ENCODE measurements at regions not wholly inside any gene's neighbourhood (a gene's known extent, or its start where the extent isn't known, plus 50 kb on each side); places are given as distances from the start of the nearest gene placed in this dataset.
"Not testable (repeated sequence)": the region's sequence is repeated elsewhere in the genome, so short reads cannot be mapped to it uniquely, and the experiment has no call there.

DNA sequence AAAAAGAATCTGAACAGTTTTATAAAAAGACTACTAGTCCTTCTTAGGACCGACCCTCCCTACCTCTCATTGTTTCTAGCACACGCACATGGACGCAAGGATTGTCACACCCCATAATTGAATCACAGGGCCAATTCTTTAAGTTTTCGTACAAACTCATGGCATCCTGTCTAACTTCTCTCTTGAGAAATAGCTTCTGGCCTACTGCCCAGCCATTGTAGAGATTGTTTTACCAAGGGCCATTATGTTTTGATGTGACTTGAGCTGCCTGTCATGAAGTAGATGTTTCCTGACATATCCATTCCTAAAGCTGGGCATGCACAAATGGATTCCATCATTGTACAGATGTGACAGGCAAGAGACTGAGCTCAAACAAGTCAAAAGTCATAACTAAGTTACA lies 1672.1 kb upstream of the C9orf72 start:
- no peaks in the 10 kb centered on the region for H3K36me3 ChIP-seq (ENCODE audit: control insufficient read depth in 2 of 2, insufficient read depth in 1 of 2, low read length in 2 of 2)
- H3K9me3 ChIP-seq (ENCODE audit: control insufficient read depth, insufficient read depth, low read depth, low read length) = no peaks in the 10 kb centered on the region
- H3K4me1 ChIP-seq (ENCODE audit: control insufficient read depth, insufficient read depth, low read length) = no peaks in the 10 kb centered on the region
- ChIA-PET CTCF (interaction anchor here (0.6 kb wide), 1 partner anchor 645 kb away, joined by 4 read pairs; no protein-coding TSS in a partner anchor), POLR2A (no interaction called here)
- TF ChIP-seq, protein P1, sequence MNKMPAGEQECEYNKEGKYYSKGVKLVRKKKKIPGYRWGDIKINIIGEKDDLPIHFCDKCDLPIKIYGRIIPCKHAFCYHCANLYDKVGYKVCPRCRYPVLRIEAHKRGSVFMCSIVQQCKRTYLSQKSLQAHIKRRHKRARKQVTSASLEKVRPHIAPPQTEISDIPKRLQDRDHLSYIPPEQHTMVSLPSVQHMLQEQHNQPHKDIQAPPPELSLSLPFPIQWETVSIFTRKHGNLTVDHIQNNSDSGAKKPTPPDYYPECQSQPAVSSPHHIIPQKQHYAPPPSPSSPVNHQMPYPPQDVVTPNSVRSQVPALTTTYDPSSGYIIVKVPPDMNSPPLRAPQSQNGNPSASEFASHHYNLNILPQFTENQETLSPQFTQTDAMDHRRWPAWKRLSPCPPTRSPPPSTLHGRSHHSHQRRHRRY (tag by site-specific recombination; IDR thresholded peaks at IDR 0.05) = no peak
- no peak for TF ChIP-seq ZNF214 (tag by site-specific recombination; IDR thresholded peaks at IDR 0.05; ENCODE audit: borderline replicate concordance)
- no peak for TF ChIP-seq ZNF274 (IDR thresholded peaks at IDR 0.05; ENCODE audit: low read length)
- TF ChIP-seq ZNF274 (tag by site-specific recombination; IDR thresholded peaks at IDR 0.05; ENCODE audit: borderline replicate concordance) = no peak
- TF ChIP-seq BCL11A (tag by site-specific recombination; IDR thresholded peaks at IDR 0.05; ENCODE audit: low read depth) = no peak
- TF ChIP-seq ZBTB17 (tag by site-specific recombination; IDR thresholded peaks at IDR 0.05) = no peak
- TF ChIP-seq ZSCAN16 (tag by site-specific recombination; IDR thresholded peaks at IDR 0.05) = no peak
- no peak for TF ChIP-seq ZNF426 (tag by site-specific recombination; IDR thresholded peaks at IDR 0.05)
- TF ChIP-seq, protein P2, sequence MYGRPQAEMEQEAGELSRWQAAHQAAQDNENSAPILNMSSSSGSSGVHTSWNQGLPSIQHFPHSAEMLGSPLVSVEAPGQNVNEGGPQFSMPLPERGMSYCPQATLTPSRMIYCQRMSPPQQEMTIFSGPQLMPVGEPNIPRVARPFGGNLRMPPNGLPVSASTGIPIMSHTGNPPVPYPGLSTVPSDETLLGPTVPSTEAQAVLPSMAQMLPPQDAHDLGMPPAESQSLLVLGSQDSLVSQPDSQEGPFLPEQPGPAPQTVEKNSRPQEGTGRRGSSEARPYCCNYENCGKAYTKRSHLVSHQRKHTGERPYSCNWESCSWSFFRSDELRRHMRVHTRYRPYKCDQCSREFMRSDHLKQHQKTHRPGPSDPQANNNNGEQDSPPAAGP (tag by site-specific recombination; IDR thresholded peaks at IDR 0.05) = no peak
- TF ChIP-seq ZBTB48 (tag by site-specific recombination; IDR thresholded peaks at IDR 0.05) = no peak
- TF ChIP-seq, protein P3, sequence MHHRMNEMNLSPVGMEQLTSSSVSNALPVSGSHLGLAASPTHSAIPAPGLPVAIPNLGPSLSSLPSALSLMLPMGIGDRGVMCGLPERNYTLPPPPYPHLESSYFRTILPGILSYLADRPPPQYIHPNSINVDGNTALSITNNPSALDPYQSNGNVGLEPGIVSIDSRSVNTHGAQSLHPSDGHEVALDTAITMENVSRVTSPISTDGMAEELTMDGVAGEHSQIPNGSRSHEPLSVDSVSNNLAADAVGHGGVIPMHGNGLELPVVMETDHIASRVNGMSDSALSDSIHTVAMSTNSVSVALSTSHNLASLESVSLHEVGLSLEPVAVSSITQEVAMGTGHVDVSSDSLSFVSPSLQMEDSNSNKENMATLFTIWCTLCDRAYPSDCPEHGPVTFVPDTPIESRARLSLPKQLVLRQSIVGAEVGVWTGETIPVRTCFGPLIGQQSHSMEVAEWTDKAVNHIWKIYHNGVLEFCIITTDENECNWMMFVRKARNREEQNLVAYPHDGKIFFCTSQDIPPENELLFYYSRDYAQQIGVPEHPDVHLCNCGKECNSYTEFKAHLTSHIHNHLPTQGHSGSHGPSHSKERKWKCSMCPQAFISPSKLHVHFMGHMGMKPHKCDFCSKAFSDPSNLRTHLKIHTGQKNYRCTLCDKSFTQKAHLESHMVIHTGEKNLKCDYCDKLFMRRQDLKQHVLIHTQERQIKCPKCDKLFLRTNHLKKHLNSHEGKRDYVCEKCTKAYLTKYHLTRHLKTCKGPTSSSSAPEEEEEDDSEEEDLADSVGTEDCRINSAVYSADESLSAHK (tag by site-specific recombination; IDR thresholded peaks at IDR 0.05) = no peak
- TF ChIP-seq ZNF114 (tag by site-specific recombination; IDR thresholded peaks at IDR 0.05) = no peak
- no peak for TF ChIP-seq ZNF510 (tag by site-specific recombination; IDR thresholded peaks at IDR 0.05; ENCODE audit: insufficient replicate concordance)
- TF ChIP-seq ZNF623 (tag by site-specific recombination; IDR thresholded peaks at IDR 0.05) = no peak
- no peak for TF ChIP-seq GFI1B (tag by site-specific recombination; IDR thresholded peaks at IDR 0.05)
- no peak for TF ChIP-seq ZNF791 (tag by site-specific recombination; IDR thresholded peaks at IDR 0.05)
- no peak overlapping the region for H3K27ac ChIP-seq (ENCODE audit: extremely low read depth, low read depth, low read length)
- no peak overlapping the region for H3K4me3 ChIP-seq (ENCODE audit: low read depth, low read length)

DNA sequence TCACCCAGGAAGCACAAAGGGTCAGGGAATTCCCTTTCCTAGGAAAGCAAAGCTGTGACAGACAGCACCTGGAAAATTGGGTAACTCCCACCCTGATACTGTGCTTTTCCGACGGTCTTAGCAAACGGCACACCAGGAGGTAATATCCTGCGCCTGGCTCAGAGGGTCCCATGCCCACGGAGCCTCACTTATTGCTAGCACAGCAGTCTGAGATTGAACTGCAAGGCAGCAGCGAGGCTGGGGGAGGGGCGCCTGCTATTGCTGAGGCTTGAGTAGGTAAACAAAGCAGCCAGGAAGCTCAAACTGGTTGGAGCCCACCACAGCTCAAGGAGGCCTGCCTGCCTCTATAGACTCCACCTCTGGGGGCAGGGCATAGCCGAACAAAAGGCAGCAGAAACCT lies 1697.1 kb upstream of the C9orf72 start:
- H3K36me3 ChIP-seq (ENCODE audit: control insufficient read depth in 2 of 2, insufficient read depth in 1 of 2, low read length in 2 of 2); H3K4me1 ChIP-seq (ENCODE audit: control insufficient read depth, insufficient read depth, low read length); H3K9me3 ChIP-seq (ENCODE audit: control insufficient read depth, insufficient read depth, low read depth, low read length); H3K4me3 ChIP-seq (ENCODE audit: low read depth, low read length); CTCF ChIA-PET; POLR2A ChIA-PET; H3K27ac ChIP-seq (ENCODE audit: extremely low read depth, low read depth, low read length): not testable (repeated sequence)

DNA sequence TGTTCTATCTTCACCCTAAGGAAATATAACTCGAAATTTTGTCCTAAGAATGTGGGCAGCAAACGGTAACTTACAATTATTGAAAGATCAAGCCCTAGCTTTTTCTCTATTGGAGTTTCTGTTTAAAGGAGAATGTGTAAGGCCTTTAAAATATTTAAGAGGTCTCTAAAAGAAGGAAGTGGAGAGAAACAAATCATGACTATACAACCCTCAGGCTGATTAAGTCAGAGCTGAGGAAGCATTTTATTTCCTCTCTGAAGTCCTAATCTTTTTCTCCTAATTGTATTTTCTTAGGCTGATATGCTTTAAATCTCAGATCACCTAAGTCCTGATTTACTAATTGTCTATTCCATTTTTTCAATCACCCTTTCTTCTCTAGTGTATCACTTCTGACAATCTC lies 1708.8 kb upstream of the C9orf72 start:
- Histone ChIP-seq H3K9me3 (ENCODE audit: control insufficient read depth, insufficient read depth, low read depth, low read length) (no peaks in the 10 kb centered on the region), H3K27ac (ENCODE audit: extremely low read depth, low read depth, low read length) (no peak overlapping the region), H3K4me1 (ENCODE audit: control insufficient read depth, insufficient read depth, low read length) (no peaks in the 10 kb centered on the region), H3K36me3 (ENCODE audit: control insufficient read depth in 2 of 2, insufficient read depth in 1 of 2, low read length in 2 of 2) (no peaks in the 10 kb centered on the region), H3K4me3 (ENCODE audit: low read depth, low read length) (no peak overlapping the region)
- POLR2A ChIA-PET = no interaction called here
- CTCF ChIA-PET = no interaction called here
- TF ChIP-seq, protein P4, sequence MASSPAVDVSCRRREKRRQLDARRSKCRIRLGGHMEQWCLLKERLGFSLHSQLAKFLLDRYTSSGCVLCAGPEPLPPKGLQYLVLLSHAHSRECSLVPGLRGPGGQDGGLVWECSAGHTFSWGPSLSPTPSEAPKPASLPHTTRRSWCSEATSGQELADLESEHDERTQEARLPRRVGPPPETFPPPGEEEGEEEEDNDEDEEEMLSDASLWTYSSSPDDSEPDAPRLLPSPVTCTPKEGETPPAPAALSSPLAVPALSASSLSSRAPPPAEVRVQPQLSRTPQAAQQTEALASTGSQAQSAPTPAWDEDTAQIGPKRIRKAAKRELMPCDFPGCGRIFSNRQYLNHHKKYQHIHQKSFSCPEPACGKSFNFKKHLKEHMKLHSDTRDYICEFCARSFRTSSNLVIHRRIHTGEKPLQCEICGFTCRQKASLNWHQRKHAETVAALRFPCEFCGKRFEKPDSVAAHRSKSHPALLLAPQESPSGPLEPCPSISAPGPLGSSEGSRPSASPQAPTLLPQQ (tag by site-specific recombination; IDR thresholded peaks at IDR 0.05) = no peak
- TF ChIP-seq, protein P5, sequence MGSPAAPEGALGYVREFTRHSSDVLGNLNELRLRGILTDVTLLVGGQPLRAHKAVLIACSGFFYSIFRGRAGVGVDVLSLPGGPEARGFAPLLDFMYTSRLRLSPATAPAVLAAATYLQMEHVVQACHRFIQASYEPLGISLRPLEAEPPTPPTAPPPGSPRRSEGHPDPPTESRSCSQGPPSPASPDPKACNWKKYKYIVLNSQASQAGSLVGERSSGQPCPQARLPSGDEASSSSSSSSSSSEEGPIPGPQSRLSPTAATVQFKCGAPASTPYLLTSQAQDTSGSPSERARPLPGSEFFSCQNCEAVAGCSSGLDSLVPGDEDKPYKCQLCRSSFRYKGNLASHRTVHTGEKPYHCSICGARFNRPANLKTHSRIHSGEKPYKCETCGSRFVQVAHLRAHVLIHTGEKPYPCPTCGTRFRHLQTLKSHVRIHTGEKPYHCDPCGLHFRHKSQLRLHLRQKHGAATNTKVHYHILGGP (tag by site-specific recombination; IDR thresholded peaks at IDR 0.05) = no peak
- no peak for TF ChIP-seq ZNF501 (tag by site-specific recombination; IDR thresholded peaks at IDR 0.05)
- no peak for TF ChIP-seq KLF7 (tag by site-specific recombination; IDR thresholded peaks at IDR 0.05; ENCODE audit: borderline replicate concordance)
- no peak for TF ChIP-seq ZNF660 (tag by site-specific recombination; IDR thresholded peaks at IDR 0.05)
- no peak for TF ChIP-seq ZNF37A (tag by site-specific recombination; IDR thresholded peaks at IDR 0.05)
- TF ChIP-seq YY2 (tag by site-specific recombination; IDR thresholded peaks at IDR 0.05) = no peak
- no peak for TF ChIP-seq BCL11B (tag by site-specific recombination; IDR thresholded peaks at IDR 0.05; ENCODE audit: low read depth)
- TF ChIP-seq, protein P6, sequence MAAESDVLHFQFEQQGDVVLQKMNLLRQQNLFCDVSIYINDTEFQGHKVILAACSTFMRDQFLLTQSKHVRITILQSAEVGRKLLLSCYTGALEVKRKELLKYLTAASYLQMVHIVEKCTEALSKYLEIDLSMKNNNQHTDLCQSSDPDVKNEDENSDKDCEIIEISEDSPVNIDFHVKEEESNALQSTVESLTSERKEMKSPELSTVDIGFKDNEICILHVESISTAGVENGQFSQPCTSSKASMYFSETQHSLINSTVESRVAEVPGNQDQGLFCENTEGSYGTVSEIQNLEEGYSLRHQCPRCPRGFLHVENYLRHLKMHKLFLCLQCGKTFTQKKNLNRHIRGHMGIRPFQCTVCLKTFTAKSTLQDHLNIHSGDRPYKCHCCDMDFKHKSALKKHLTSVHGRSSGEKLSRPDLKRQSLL (tag by site-specific recombination; IDR thresholded peaks at IDR 0.05) = no peak

Measured in HEK293 (cell line).